CD4-positive, alpha-beta memory T cell (primary cell): ENCODE measurements at regions not wholly inside any gene's neighbourhood (a gene's known extent, or its start where the extent isn't known, plus 50 kb on each side); places are given as distances from the start of the nearest gene placed in this dataset.

Experiments
- CTCF ChIA-PET: fragments of 350-600 bp; sonication (Branson Sonifier 250); formaldehyde crosslinking; loops from one replicate; lab custom pipeline; 2021; ENCODE audit warnings: inconsistent platforms; ENCODE audit not compliant: partially characterized antibody; lab: Charles Lee
- POLR2A ChIA-PET: fragments of 350-600 bp; sonication (Branson Sonifier 250); formaldehyde crosslinking; loops from one replicate; lab custom pipeline; 2021; ENCODE audit not compliant: partially characterized antibody; lab: Charles Lee
- DNase-seq, 5 donors: peaks; one replicate each; pipeline versions ENCODE4 v3.0.0 to v3.0.0-alpha.2; 2020 to 2022; ENCODE audit warnings: mixed read lengths in 1 of 5
- H3K27ac ChIP-seq: one replicate; pipeline ENCODE4 v1.7.0; 2013; ENCODE audit warnings: low read depth, low read length
- H3K27me3 ChIP-seq: 2 replicates; pipeline ENCODE4 v1.7.0; 2013; ENCODE audit warnings: mild to moderate bottlenecking, low read length, moderate library complexity; ENCODE audit not compliant: insufficient read depth
- H3K36me3 ChIP-seq: 2 replicates; pipeline ENCODE4 v1.7.0; 2013; ENCODE audit warnings: mild to moderate bottlenecking, low read length, moderate library complexity; ENCODE audit not compliant: insufficient read depth
- H3K4me1 ChIP-seq: 2 replicates; pipeline ENCODE4 v1.7.0; 2013; ENCODE audit warnings: mild to moderate bottlenecking, low read length, moderate library complexity; ENCODE audit not compliant: insufficient read depth
- H3K4me3 ChIP-seq, 2 donors: one replicate each; pipeline ENCODE4 v1.7.0; 2013; ENCODE audit warnings: low read length in 2 of 2, mild to moderate bottlenecking in 1 of 2
- H3K9me3 ChIP-seq, 2 donors: one replicate each; pipeline ENCODE4 v1.7.0; 2013; ENCODE audit warnings: low read length in 2 of 2, control low read depth in 1 of 2; ENCODE audit not compliant: control insufficient read depth in 1 of 2
- H3K27ac Mint-ChIP-seq, 7 donors: one replicate each; pipeline ENCODE4 v1.8.0; 2020 to 2021; ENCODE audit warnings: mixed read lengths in 7 of 7, mild to moderate bottlenecking in 6 of 7, inconsistent platforms in 3 of 7, moderate library complexity in 3 of 7
- H3K27me3 Mint-ChIP-seq, 2 donors: one replicate each; pipeline ENCODE4 v1.8.0; 2020 to 2021; ENCODE audit warnings: mixed read lengths in 2 of 2
- H3K36me3 Mint-ChIP-seq, 2 donors: one replicate each; pipeline ENCODE4 v1.8.0; 2020 to 2021; ENCODE audit warnings: mixed read lengths in 2 of 2, inconsistent platforms in 1 of 2, mild to moderate bottlenecking in 1 of 2
- H3K4me1 Mint-ChIP-seq, 4 donors: one replicate each; pipeline ENCODE4 v1.8.0; 2020 to 2021; ENCODE audit warnings: mixed read lengths in 4 of 4, mild to moderate bottlenecking in 1 of 4
- H3K4me3 Mint-ChIP-seq, 8 donors: one replicate each; pipeline ENCODE4 v1.8.0; 2020 to 2021; ENCODE audit warnings: mixed read lengths in 8 of 8, mild to moderate bottlenecking in 7 of 8, moderate library complexity in 6 of 8, inconsistent platforms in 3 of 8
- H3K9me3 Mint-ChIP-seq, 8 donors: one replicate each; pipeline ENCODE4 v1.8.0; 2020 to 2021; ENCODE audit warnings: mixed read lengths in 8 of 8, mild to moderate bottlenecking in 5 of 8, inconsistent platforms in 3 of 8, moderate library complexity in 1 of 8
- intact Hi-C: fragments of 100-400 bp; cut with micrococcal nuclease; formaldehyde crosslinking; loops from one replicate; pipeline ENCODE4 v1.15.1; 2023

GRCh38 chr13:100860866-100861265 lies 186.3 kb upstream of the TMTC4 start:
- H3K36me3 Mint-ChIP-seq, result no peaks in the 10 kb centered on the region
- no peak overlapping the region for H3K27ac Mint-ChIP-seq
- H3K4me1 Mint-ChIP-seq, result peaks cover 0 to 2% (median 0%) of the 10 kb centered on the region in 4 donors
- H3K4me1 ChIP-seq, result no peaks in the 10 kb centered on the region
- no peak overlapping the region for H3K27ac ChIP-seq
- CTCF ChIA-PET, result no interaction called here
- peaks cover 2% of the 10 kb centered on the region in 2 donors for H3K27me3 Mint-ChIP-seq
- H3K36me3 ChIP-seq, result no peaks in the 10 kb centered on the region
- no peaks in the 10 kb centered on the region for H3K9me3 ChIP-seq
- peak overlapping the region in 1 of 8 donors; percentile 38 for H3K4me3 Mint-ChIP-seq
- no peaks in the 10 kb centered on the region for H3K27me3 ChIP-seq
- no peak overlapping the region for H3K4me3 ChIP-seq
- intact Hi-C loops, result loop anchor here (10.0 kb wide), 1 partner anchor 736 kb away; no protein-coding TSS in a partner anchor
- DNase-seq, result no peak
- peaks cover 0 to 8% (median 5%) of the 10 kb centered on the region in 8 donors for H3K9me3 Mint-ChIP-seq
- POLR2A ChIA-PET, result no interaction called here

- H3K4me3 Mint-ChIP-seq, result no peak overlapping the region
- POLR2A ChIA-PET, result no interaction called here
Observed at GRCh38 chr13:100859861-100860260, 185.3 kb upstream of the TMTC4 start.

GRCh38 chr13:100855151-100855550 lies 180.6 kb upstream of the TMTC4 start:
- H3K27ac Mint-ChIP-seq, result no peak overlapping the region
- Histone ChIP-seq H3K9me3 (no peaks in the 10 kb centered on the region), H3K36me3 (no peaks in the 10 kb centered on the region), H3K27ac (no peak overlapping the region), H3K4me3 (no peak overlapping the region), H3K27me3 (no peaks in the 10 kb centered on the region), H3K4me1 (no peaks in the 10 kb centered on the region)
- CTCF ChIA-PET, result no interaction called here
- H3K27me3 Mint-ChIP-seq, result peaks cover 0 to 6% of the 10 kb centered on the region in 2 donors
- H3K36me3 Mint-ChIP-seq, result no peaks in the 10 kb centered on the region
- H3K9me3 Mint-ChIP-seq, result no peaks in the 10 kb centered on the region
- H3K4me3 Mint-ChIP-seq, result no peak overlapping the region
- intact Hi-C loops, result no loop called here
- no peaks in the 10 kb centered on the region for H3K4me1 Mint-ChIP-seq
- POLR2A ChIA-PET, result no interaction called here
- no peak for DNase-seq

More at GRCh38 chr13:100859861-100860260, 185.3 kb upstream of the TMTC4 start:
- H3K36me3 ChIP-seq, result no peaks in the 10 kb centered on the region
- no peak overlapping the region for H3K27ac ChIP-seq
- no peak overlapping the region for H3K4me3 ChIP-seq
- CTCF ChIA-PET, result no interaction called here
- no peaks in the 10 kb centered on the region for H3K9me3 ChIP-seq
- H3K4me1 ChIP-seq, result no peaks in the 10 kb centered on the region
- peaks cover 2 to 6% of the 10 kb centered on the region in 2 donors for H3K27me3 Mint-ChIP-seq
- DNase-seq, result no peak
- intact Hi-C loops, result loop anchor here (10.0 kb wide), 1 partner anchor 735 kb away; no protein-coding TSS in a partner anchor
- H3K36me3 Mint-ChIP-seq, result no peaks in the 10 kb centered on the region
- H3K27ac Mint-ChIP-seq, result no peak overlapping the region
- peaks cover 0 to 2% (median 0%) of the 10 kb centered on the region in 4 donors for H3K4me1 Mint-ChIP-seq
- peaks cover 0 to 6% (median 3%) of the 10 kb centered on the region in 8 donors for H3K9me3 Mint-ChIP-seq
- H3K27me3 ChIP-seq, result no peaks in the 10 kb centered on the region

- H3K36me3 ChIP-seq, result no peaks in the 10 kb centered on the region
- H3K4me1 ChIP-seq, result no peaks in the 10 kb centered on the region
- H3K36me3 Mint-ChIP-seq, result no peaks in the 10 kb centered on the region
- H3K4me1 Mint-ChIP-seq, result no peaks in the 10 kb centered on the region
- peaks cover 0 to 2% (median 0%) of the 10 kb centered on the region in 8 donors for H3K9me3 Mint-ChIP-seq
- no peak overlapping the region for H3K4me3 Mint-ChIP-seq
- intact Hi-C loops, result no loop called here
- H3K27ac ChIP-seq, result no peak overlapping the region
- H3K4me3 ChIP-seq, result no peak overlapping the region
- ChIA-PET CTCF (no interaction called here), POLR2A (no interaction called here)
- H3K27me3 ChIP-seq, result no peaks in the 10 kb centered on the region
- DNase-seq, result no peak
- H3K9me3 ChIP-seq, result no peaks in the 10 kb centered on the region
- peaks cover 0 to 6% of the 10 kb centered on the region in 2 donors for H3K27me3 Mint-ChIP-seq
- H3K27ac Mint-ChIP-seq, result no peak overlapping the region
Observed at GRCh38 chr13:100854006-100854405, 179.4 kb upstream of the TMTC4 start.

- H3K27me3 ChIP-seq, result no peaks in the 10 kb centered on the region
- Mint-ChIP-seq H3K27me3 (peaks cover 0 to 6% of the 10 kb centered on the region in 2 donors), H3K27ac (peak overlapping the region in 1 of 7 donors; percentile 12), H3K4me1 (no peaks in the 10 kb centered on the region), H3K4me3 (no peak overlapping the region), H3K36me3 (no peaks in the 10 kb centered on the region), H3K9me3 (peaks cover 0 to 2% (median 0%) of the 10 kb centered on the region in 8 donors)
- H3K36me3 ChIP-seq, result no peaks in the 10 kb centered on the region
- H3K4me1 ChIP-seq, result no peaks in the 10 kb centered on the region
- no peaks in the 10 kb centered on the region for H3K9me3 ChIP-seq
- intact Hi-C loops, result no loop called here
- no peak overlapping the region for H3K4me3 ChIP-seq
- ChIA-PET CTCF (no interaction called here), POLR2A (no interaction called here)
- DNase-seq, result no peak
- H3K27ac ChIP-seq, result no peak overlapping the region
Observed at GRCh38 chr13:100853434-100853833, 178.8 kb upstream of the TMTC4 start.

GRCh38 chr13:100852146-100852545 lies 177.6 kb upstream of the TMTC4 start:
- H3K4me3 ChIP-seq, result no peak overlapping the region
- H3K4me3 Mint-ChIP-seq, result no peak overlapping the region
- H3K36me3 ChIP-seq, result no peaks in the 10 kb centered on the region
- no peaks in the 10 kb centered on the region for H3K9me3 ChIP-seq
- intact Hi-C loops, result no loop called here
- H3K27ac ChIP-seq, result no peak overlapping the region
- peaks cover 0 to 2% (median 0%) of the 10 kb centered on the region in 8 donors for H3K9me3 Mint-ChIP-seq
- no peak for DNase-seq
- CTCF ChIA-PET, result no interaction called here
- no peaks in the 10 kb centered on the region for H3K27me3 ChIP-seq
- H3K4me1 Mint-ChIP-seq, result no peaks in the 10 kb centered on the region
- H3K27me3 Mint-ChIP-seq, result peaks cover 0 to 4% of the 10 kb centered on the region in 2 donors
- H3K36me3 Mint-ChIP-seq, result no peaks in the 10 kb centered on the region
- POLR2A ChIA-PET, result no interaction called here
- H3K4me1 ChIP-seq, result no peaks in the 10 kb centered on the region
- H3K27ac Mint-ChIP-seq, result no peak overlapping the region

- H3K9me3 Mint-ChIP-seq, result peaks cover 0 to 2% (median 0%) of the 10 kb centered on the region in 8 donors
Observed at GRCh38 chr13:100848304-100848703, 173.7 kb upstream of the TMTC4 start.

More at GRCh38 chr13:100848304-100848703, 173.7 kb upstream of the TMTC4 start:
- Mint-ChIP-seq H3K36me3 (no peaks in the 10 kb centered on the region), H3K27ac (no peak overlapping the region), H3K4me1 (no peaks in the 10 kb centered on the region), H3K4me3 (no peak overlapping the region), H3K27me3 (peaks cover 2 to 4% of the 10 kb centered on the region in 2 donors)
- Histone ChIP-seq H3K4me1 (no peaks in the 10 kb centered on the region), H3K27ac (no peak overlapping the region), H3K27me3 (no peaks in the 10 kb centered on the region), H3K9me3 (no peaks in the 10 kb centered on the region), H3K4me3 (no peak overlapping the region), H3K36me3 (no peaks in the 10 kb centered on the region)
- POLR2A ChIA-PET, result no interaction called here
- DNase-seq, result no peak
- intact Hi-C loops, result no loop called here
- CTCF ChIA-PET, result no interaction called here
